Right atrium auricular region (tissue), 2 donors: ENCODE measurements at regions not wholly inside any gene's neighbourhood (a gene's known extent, or its start where the extent isn't known, plus 50 kb on each side); places are given as distances from the start of the nearest gene placed in this dataset.

Experiments
- DNase-seq: peaks from one replicate; pipeline ENCODE4 v3.0.0-alpha.2; 2019; ENCODE audit warnings: low spot score
- H3K27ac ChIP-seq, 2 donors: fragments of 200-600 bp; sonication (generic); 1 replicate in 1 of 2; 2 replicates in 1 of 2; pipeline ENCODE4 v1.5.1; 2016 to 2019
- H3K27me3 ChIP-seq, 2 donors: fragments of 200-600 bp; sonication (generic); one replicate each; pipeline versions ENCODE4 v1.5.1 to v1.6.0; 2017 to 2019
- H3K36me3 ChIP-seq: fragments of 200-600 bp; sonication (generic); one replicate; pipeline ENCODE4 v1.5.1; 2016
- H3K4me1 ChIP-seq, 2 donors: fragments of 200-600 bp; sonication (generic); one replicate each; pipeline versions ENCODE4 v1.5.1 to v1.6.0; 2017 to 2019
- H3K4me3 ChIP-seq, 2 donors: fragments of 200-600 bp; sonication (generic); 1 replicate in 1 of 2; 2 replicates in 1 of 2; pipeline ENCODE4 v1.5.1; 2017 to 2019; ENCODE audit warnings: mild to moderate bottlenecking in 1 of 2, moderate library complexity in 1 of 2
- H3K9me3 ChIP-seq, 2 donors: fragments of 200-600 bp; sonication (generic); one replicate each; pipeline ENCODE4 v1.5.1; 2019
- TF ChIP-seq, protein P1 (sequence below), 2 donors: fragments of 200-600 bp; sonication (generic); IDR thresholded peaks; one replicate each; pipeline ENCODE4 v1.5.1; 2019; ENCODE audit warnings: antibody characterized with exemption in 2 of 2

DNA sequence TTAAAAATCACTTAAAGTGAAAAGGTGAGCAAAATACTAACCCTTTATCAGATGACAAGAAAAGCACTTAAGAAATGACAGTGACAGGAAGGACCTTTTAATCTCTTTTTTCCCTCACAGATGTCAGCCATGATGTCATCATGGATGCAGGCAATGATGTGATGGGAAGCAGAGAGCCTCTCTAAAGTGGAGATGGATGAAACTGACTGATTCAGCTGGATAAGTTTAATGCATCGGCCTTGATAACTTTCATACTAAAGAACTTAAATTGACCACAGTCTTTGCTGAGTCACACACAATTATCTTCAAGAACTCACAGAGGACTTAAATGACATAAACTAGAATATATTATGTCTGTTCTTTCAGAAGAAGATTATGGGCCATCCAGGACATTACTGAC is 153.2 kb upstream of the FGF10 start:
- no peak for DNase-seq
- Histone ChIP-seq H3K27me3 (no peaks in the 10 kb centered on the region), H3K4me1 (no peaks in the 10 kb centered on the region), H3K4me3 (no peak overlapping the region), H3K27ac (no peak overlapping the region), H3K36me3 (no peaks in the 10 kb centered on the region), H3K9me3 (no peaks in the 10 kb centered on the region)
- TF ChIP-seq, protein P1, sequence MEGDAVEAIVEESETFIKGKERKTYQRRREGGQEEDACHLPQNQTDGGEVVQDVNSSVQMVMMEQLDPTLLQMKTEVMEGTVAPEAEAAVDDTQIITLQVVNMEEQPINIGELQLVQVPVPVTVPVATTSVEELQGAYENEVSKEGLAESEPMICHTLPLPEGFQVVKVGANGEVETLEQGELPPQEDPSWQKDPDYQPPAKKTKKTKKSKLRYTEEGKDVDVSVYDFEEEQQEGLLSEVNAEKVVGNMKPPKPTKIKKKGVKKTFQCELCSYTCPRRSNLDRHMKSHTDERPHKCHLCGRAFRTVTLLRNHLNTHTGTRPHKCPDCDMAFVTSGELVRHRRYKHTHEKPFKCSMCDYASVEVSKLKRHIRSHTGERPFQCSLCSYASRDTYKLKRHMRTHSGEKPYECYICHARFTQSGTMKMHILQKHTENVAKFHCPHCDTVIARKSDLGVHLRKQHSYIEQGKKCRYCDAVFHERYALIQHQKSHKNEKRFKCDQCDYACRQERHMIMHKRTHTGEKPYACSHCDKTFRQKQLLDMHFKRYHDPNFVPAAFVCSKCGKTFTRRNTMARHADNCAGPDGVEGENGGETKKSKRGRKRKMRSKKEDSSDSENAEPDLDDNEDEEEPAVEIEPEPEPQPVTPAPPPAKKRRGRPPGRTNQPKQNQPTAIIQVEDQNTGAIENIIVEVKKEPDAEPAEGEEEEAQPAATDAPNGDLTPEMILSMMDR (IDR thresholded peaks at IDR 0.05), result no peak

DNA sequence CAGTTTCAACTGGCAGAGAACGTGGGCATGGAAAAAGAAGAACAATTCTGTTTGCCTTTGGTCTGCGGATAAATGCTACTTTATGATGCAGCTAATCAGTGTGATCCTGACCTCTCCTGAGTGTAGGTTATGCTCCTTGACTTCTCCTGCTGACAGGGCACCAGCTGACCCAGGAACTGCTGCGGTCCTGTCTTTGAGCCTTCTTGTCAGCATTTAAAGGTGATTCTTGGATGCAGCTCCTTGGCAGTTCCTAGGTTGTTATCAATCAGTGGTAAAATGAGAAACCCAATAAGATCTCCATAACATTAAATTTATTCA is 150.3 kb upstream of the FGF10 start:
- Histone ChIP-seq H3K27me3 (no peaks in the 10 kb centered on the region), H3K4me3 (no peak overlapping the region), H3K9me3 (no peaks in the 10 kb centered on the region), H3K4me1 (no peaks in the 10 kb centered on the region), H3K27ac (no peak overlapping the region), H3K36me3 (no peaks in the 10 kb centered on the region)
- DNase-seq, result no peak
- TF ChIP-seq, protein P1 (IDR thresholded peaks at IDR 0.05), result no peak

DNA sequence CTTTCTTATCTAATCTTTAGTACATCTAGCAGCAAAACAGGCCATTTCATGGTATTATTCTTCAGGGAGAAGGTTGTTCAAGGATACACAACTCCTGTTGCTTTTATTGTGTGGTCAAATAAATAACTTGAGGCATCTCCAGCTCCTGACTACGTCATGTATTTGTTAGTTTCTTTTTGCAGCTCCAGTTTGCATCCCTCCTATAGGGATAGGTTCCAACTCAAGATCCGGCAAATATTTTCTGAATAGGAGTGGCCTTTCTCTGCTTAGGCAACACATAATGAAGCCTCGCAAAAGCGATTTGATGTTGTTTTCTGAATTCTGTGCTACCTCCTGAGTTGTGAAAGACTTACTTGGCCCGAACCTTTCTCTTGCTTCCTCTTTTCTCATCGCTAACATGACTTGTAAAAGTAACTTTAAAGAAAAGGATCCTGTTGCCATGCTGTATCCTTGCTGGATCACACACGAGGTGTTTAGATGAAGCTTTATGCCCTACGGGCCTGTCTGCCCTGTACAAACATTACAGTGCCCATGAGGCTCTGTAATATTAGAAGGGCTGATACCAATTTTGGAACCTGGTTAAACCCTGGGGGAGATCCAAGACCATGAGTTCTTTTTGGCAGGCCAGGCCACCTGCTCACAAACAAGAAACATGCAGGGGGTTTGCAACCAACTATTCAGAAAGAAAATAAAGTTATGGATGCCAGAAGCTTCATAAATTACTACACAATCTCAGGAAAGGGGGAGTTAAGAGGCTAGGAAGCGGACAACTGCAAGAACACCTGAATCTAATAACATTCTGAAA is 149.8 kb upstream of the FGF10 start:
- Histone ChIP-seq H3K27me3 (no peaks in the 10 kb centered on the region), H3K36me3 (no peaks in the 10 kb centered on the region), H3K9me3 (no peaks in the 10 kb centered on the region), H3K27ac (no peak overlapping the region), H3K4me3 (no peak overlapping the region), H3K4me1 (no peaks in the 10 kb centered on the region)
- DNase-seq, result no peak
- TF ChIP-seq, protein P1 (IDR thresholded peaks at IDR 0.05), result no peak

DNA sequence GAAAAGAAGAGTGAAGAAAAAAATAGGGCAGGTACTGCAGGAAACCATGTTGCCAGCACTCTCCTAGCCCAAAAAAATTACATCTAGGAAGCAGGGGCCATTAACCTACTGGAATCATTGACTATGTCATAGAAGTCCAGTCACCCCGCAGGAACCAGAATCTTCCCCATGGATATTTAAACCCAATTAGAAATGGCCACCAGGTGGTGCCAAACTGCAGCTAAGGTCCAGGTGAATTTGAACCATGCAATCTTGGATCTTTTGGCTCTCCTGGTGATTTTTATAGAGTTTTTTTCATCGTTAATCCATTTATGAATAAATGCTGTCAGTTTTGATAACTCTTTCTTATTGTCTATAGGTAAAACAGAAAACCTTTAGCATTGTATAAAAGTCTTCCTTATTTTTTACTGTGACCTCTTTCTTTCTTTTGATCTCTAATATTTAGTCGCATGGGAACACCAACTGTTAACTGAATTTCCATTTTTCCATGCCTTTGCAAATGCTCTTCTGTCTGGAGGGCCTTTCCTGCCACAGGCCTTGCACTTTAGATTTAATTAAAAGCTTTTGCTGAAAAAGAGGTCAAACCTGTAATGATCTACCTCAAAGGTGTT is 147.5 kb upstream of the FGF10 start:
- peak; percentile 60 for DNase-seq
- no peaks in the 10 kb centered on the region for H3K27me3 ChIP-seq
- no peak overlapping the region for H3K4me3 ChIP-seq
- H3K9me3 ChIP-seq, result no peaks in the 10 kb centered on the region
- H3K4me1 ChIP-seq, result no peaks in the 10 kb centered on the region
- H3K36me3 ChIP-seq, result no peaks in the 10 kb centered on the region
- TF ChIP-seq, protein P1 (IDR thresholded peaks at IDR 0.05), result peak; percentile 36 to 78
- H3K27ac ChIP-seq, result no peak overlapping the region

DNA sequence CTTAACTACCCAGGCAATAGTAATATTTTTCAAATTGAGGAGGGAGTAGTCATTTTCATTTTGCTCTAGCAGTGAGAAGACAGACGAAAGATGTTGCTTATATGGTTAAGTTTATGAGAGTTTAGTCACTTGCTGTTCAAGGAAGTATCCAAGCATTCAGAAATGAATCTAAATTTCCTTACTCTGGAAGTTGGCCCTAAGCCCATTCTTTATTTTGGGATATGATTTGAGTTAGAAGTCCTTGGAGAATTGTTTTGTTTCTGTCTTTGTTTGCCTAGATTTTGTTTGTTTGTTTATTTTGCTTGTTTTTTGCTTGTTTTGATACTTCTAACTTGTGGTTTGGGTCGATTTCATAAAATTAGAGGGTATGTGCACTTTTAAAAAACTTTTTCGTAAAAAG is 146.4 kb upstream of the FGF10 start:
- Histone ChIP-seq H3K9me3 (no peaks in the 10 kb centered on the region), H3K27me3 (no peaks in the 10 kb centered on the region), H3K27ac (no peak overlapping the region), H3K4me1 (no peaks in the 10 kb centered on the region), H3K4me3 (no peak overlapping the region), H3K36me3 (no peaks in the 10 kb centered on the region)
- DNase-seq, result no peak
- TF ChIP-seq, protein P1 (IDR thresholded peaks at IDR 0.05), result no peak
